Endothelial cell of umbilical vein (primary cell): ENCODE measurements at regions not wholly inside any gene's neighbourhood (a gene's known extent, or its start where the extent isn't known, plus 50 kb on each side); places are given as distances from the start of the nearest gene placed in this dataset.

Experiments
- BruUV-seq: library from RNA; stranded (reverse); fragments of 400-500 nt; replicated peaks from 2 replicates; lab custom pipeline; 2021; lab: Mats Ljungman, UMichigan
- CTCF ChIA-PET: fragments of 300-600, 350-600 bp; sonication (Branson Sonifier 250); formaldehyde crosslinking; loops from one replicate; lab custom pipeline; 2021; ENCODE audit warnings: antibody characterized with exemption, inconsistent platforms; lab: Charles Lee
- POLR2A ChIA-PET: fragments of 300-600, 350-600 bp; sonication (Branson Sonifier 250); formaldehyde crosslinking; loops from one replicate; lab custom pipeline; 2021; ENCODE audit warnings: antibody characterized with exemption, inconsistent platforms; lab: Charles Lee
- DNase-seq: peaks from one replicate; pipeline ENCODE4 v3.0.0-alpha.2; 2011; ENCODE audit warnings: low read depth, low spot score
- FAIRE-seq: peaks from 2 replicates; lab custom pipeline; 2011; peaks lifted over from hg19 to GRCh38; lab: Jason Lieb, UNC
- H2AFZ ChIP-seq: 2 replicates; pipeline ENCODE4 v1.6.0; 2012; ENCODE audit warnings: low read depth, low read length, control low read depth, inconsistent platforms
- H3K27ac ChIP-seq: 2 replicates; pipeline ENCODE4 v1.5.1; 2011; ENCODE audit warnings: low read depth, mild to moderate bottlenecking, control low read depth, low read length, moderate library complexity; ENCODE audit not compliant: insufficient read depth
- H3K27me3 ChIP-seq, 2 experiments: 2 replicates each; pipeline versions ENCODE4 v1.6.0 to v1.6.1; 2011; ENCODE audit warnings: low read length in 2 of 2, mixed read lengths in 1 of 2; ENCODE audit not compliant: control insufficient read depth in 2 of 2, insufficient read depth in 2 of 2
- H3K36me3 ChIP-seq, 2 experiments: 2 replicates in 1 of 2; 3 replicates in 1 of 2; pipeline ENCODE4 v1.5.1; 2011; ENCODE audit warnings: low read length in 2 of 2, mild to moderate bottlenecking in 1 of 2, moderate library complexity in 1 of 2; ENCODE audit not compliant: control insufficient read depth in 2 of 2, insufficient read depth in 2 of 2; ENCODE audit errors: extremely low read depth in 1 of 2
- H3K4me1 ChIP-seq: 3 replicates; pipeline ENCODE4 v1.5.1; 2011; ENCODE audit warnings: mild to moderate bottlenecking, low read length; ENCODE audit not compliant: control insufficient read depth, insufficient read depth; ENCODE audit errors: extremely low read depth
- H3K4me2 ChIP-seq: 2 replicates; pipeline ENCODE4 v1.6.1; 2011; ENCODE audit warnings: low read length, control low read depth, mixed read lengths; ENCODE audit not compliant: insufficient read depth
- H3K4me3 ChIP-seq, 3 experiments: fragments of 200-600 bp in 1 of 3; sonication (generic), shearing (Covaris generic) in 1 of 3; replicated peaks in 1 of 3; 2 replicates each; pipeline ENCODE4 v1.5.1; 2011 to 2016; ENCODE audit warnings: control low read depth in 3 of 3, low read length in 3 of 3, mild to moderate bottlenecking in 2 of 3, inconsistent platforms in 1 of 3, low read depth in 1 of 3, moderate library complexity in 1 of 3; ENCODE audit not compliant: insufficient read depth in 1 of 3
- H3K79me2 ChIP-seq: 2 replicates; pipeline ENCODE4 v1.6.0; 2012; ENCODE audit warnings: low read length, inconsistent platforms; ENCODE audit not compliant: control insufficient read depth, insufficient read depth
- H3K9ac ChIP-seq: replicated peaks from 2 replicates; pipeline ENCODE3; 2011; ENCODE audit warnings: low read length, control low read depth; ENCODE audit not compliant: insufficient read depth; ENCODE audit errors: extremely low read depth
- H3K9me1 ChIP-seq: replicated peaks from 3 replicates; pipeline ENCODE4 v1.6.0; 2011; ENCODE audit warnings: mild to moderate bottlenecking, low read length; ENCODE audit not compliant: control insufficient read depth, insufficient read depth; ENCODE audit errors: extremely low read depth
- H3K9me3 ChIP-seq: replicated peaks from 2 replicates; pipeline ENCODE4 v1.5.1; 2012; ENCODE audit warnings: low read length, inconsistent platforms; ENCODE audit not compliant: control insufficient read depth, insufficient read depth
- H4K20me1 ChIP-seq: replicated peaks from 2 replicates; pipeline ENCODE3; 2011; ENCODE audit warnings: mild to moderate bottlenecking, low read length; ENCODE audit not compliant: control insufficient read depth, insufficient read depth; ENCODE audit errors: extremely low read depth
- CTCF ChIP-seq, 2 donors: IDR thresholded peaks; 1 replicate in 1 of 2; 2 replicates in 1 of 2; pipeline ENCODE4 v1.5.1; 2011; ENCODE audit warnings: low read length in 2 of 2, mild to moderate bottlenecking in 2 of 2, moderate library complexity in 2 of 2, control low read depth in 1 of 2, inconsistent platforms in 1 of 2, low read depth in 1 of 2; ENCODE audit not compliant: insufficient read depth in 1 of 2; ENCODE audit errors: extremely low read depth in 1 of 2
- EZH2 ChIP-seq: IDR thresholded peaks from 2 replicates; pipeline ENCODE4 v1.6.1; 2012; ENCODE audit warnings: borderline replicate concordance, low read depth, mild to moderate bottlenecking, moderate library complexity, low read length, inconsistent platforms; ENCODE audit not compliant: severe bottlenecking
- FOS ChIP-seq: IDR thresholded peaks from 2 replicates; pipeline ENCODE4 v1.6.1; 2011; ENCODE audit warnings: mild to moderate bottlenecking, low read length, moderate library complexity, borderline replicate concordance; ENCODE audit not compliant: insufficient read depth
- GATA2 ChIP-seq: IDR thresholded peaks from 2 replicates; pipeline ENCODE4 v1.7.0; 2011; ENCODE audit warnings: low read depth, mild to moderate bottlenecking, moderate library complexity, mixed read lengths, low read length; ENCODE audit not compliant: insufficient read length, insufficient read depth
- JUN ChIP-seq: IDR thresholded peaks from 2 replicates; pipeline ENCODE4 v1.6.1; 2011; ENCODE audit warnings: borderline replicate concordance, low read depth; ENCODE audit not compliant: insufficient read length, insufficient read depth
- MAX ChIP-seq: IDR thresholded peaks from 2 replicates; pipeline ENCODE4 v1.6.1; 2011; ENCODE audit not compliant: insufficient read depth, insufficient read length
- MYC ChIP-seq: IDR thresholded peaks from one replicate; pipeline ENCODE4 v1.6.1; 2011; ENCODE audit warnings: mild to moderate bottlenecking, low read depth, low read length
- POLR2A ChIP-seq: IDR thresholded peaks from 2 replicates; pipeline ENCODE4 v1.6.1; 2012; ENCODE audit warnings: low read depth, mild to moderate bottlenecking, control low read depth, low read length
- POLR2AphosphoS5 ChIP-seq: IDR thresholded peaks from 2 replicates; pipeline ENCODE4 v1.6.1; 2012; ENCODE audit warnings: low read depth, mild to moderate bottlenecking, control low read depth, low read length, moderate library complexity; ENCODE audit not compliant: insufficient read depth
- dilution Hi-C: fragments of 300-500 bp; cut with MboI; formaldehyde crosslinking; loops from one replicate; pipeline ENCODE4 v1.15.0; 2019; ENCODE audit warnings: low sequenced_read_pairs; ENCODE audit not compliant: extremely low pct_ligation_motif_present
- intact Hi-C: fragments of 100-400 bp; cut with micrococcal nuclease; formaldehyde crosslinking; loops from one replicate; pipeline ENCODE4 v1.10.0; 2022

GRCh38 chr1:60458111-60458510 is 384.5 kb upstream of the C1orf87 start:
- no peaks in the 10 kb centered on the region for H3K36me3 ChIP-seq
- FAIRE-seq, result no peak
- H3K9ac ChIP-seq, result no peak overlapping the region
- no peak overlapping the region for H2AFZ ChIP-seq
- TF ChIP-seq EZH2 (no peak), POLR2AphosphoS5 (no peak), FOS (no peak), MAX (no peak), POLR2A (no peak), GATA2 (no peak), MYC (no peak)
- DNase-seq, result no peak
- no peaks in the 10 kb centered on the region for H3K27me3 ChIP-seq
- no peaks in the 10 kb centered on the region for H3K9me3 ChIP-seq
- dilution Hi-C loops (no loop called here), intact Hi-C loops (no loop called here)
- POLR2A ChIA-PET, result no interaction called here
- no peak overlapping the region for H3K27ac ChIP-seq
- no peaks in the 10 kb centered on the region for H3K9me1 ChIP-seq
- no peaks in the 10 kb centered on the region for H4K20me1 ChIP-seq
- CTCF ChIA-PET, result no interaction called here
- no peak overlapping the region for H3K4me3 ChIP-seq
- no peaks in the 10 kb centered on the region for H3K4me1 ChIP-seq
- H3K4me2 ChIP-seq, result no peak overlapping the region
- BruUV-seq, result no TSS peak
- no peaks in the 10 kb centered on the region for H3K79me2 ChIP-seq

- dilution Hi-C loops, result no loop called here
- DNase-seq, result no peak
Observed at GRCh38 chr1:60449876-60450275, 376.3 kb upstream of the C1orf87 start.

More at GRCh38 chr1:60449876-60450275, 376.3 kb upstream of the C1orf87 start:
- Histone ChIP-seq H3K79me2 (no peaks in the 10 kb centered on the region), H2AFZ (no peak overlapping the region), H3K27ac (no peak overlapping the region), H3K9ac (no peak overlapping the region), H3K27me3 (no peaks in the 10 kb centered on the region), H3K4me1 (no peaks in the 10 kb centered on the region), H3K9me1 (no peaks in the 10 kb centered on the region), H3K9me3 (no peaks in the 10 kb centered on the region), H3K36me3 (no peaks in the 10 kb centered on the region), H3K4me2 (no peak overlapping the region), H3K4me3 (no peak overlapping the region), H4K20me1 (no peaks in the 10 kb centered on the region)
- intact Hi-C loops, result no loop called here
- BruUV-seq, result no TSS peak
- ChIA-PET POLR2A (no interaction called here), CTCF (interaction anchor here (0.9 kb wide), 1 partner anchor 24 kb away, joined by 3 read pairs; no protein-coding TSS in a partner anchor)
- no peak for FAIRE-seq
- no peak for TF ChIP-seq MYC
- TF ChIP-seq GATA2, result no peak
- TF ChIP-seq FOS, result no peak
- TF ChIP-seq JUN, result no peak
- TF ChIP-seq MAX, result no peak
- TF ChIP-seq CTCF (IDR thresholded peaks at IDR 0.05; ENCODE audit: extremely low read depth in 1 of 2, insufficient read depth in 1 of 2, low read depth in 1 of 2, low read length in 2 of 2), result no peak
- no peak for TF ChIP-seq EZH2
- TF ChIP-seq POLR2A, result no peak
- no peak for TF ChIP-seq POLR2AphosphoS5
